CD14-positive monocyte (primary cell): ENCODE measurements at regions not wholly inside any gene's neighbourhood (a gene's known extent, or its start where the extent isn't known, plus 50 kb on each side); places are given as distances from the start of the nearest gene placed in this dataset.

Experiments used
- DNase-seq, 3 donors: peaks; one replicate each; pipeline ENCODE4 v3.0.0-alpha.2; 2011 to 2022
- H2AFZ ChIP-seq: 2 replicates; pipeline ENCODE4 v1.6.0; 2012; ENCODE audit warnings: mild to moderate bottlenecking, low read depth, low read length, inconsistent platforms; ENCODE audit not compliant: insufficient read depth, poor library complexity, severe bottlenecking
- H3K27ac ChIP-seq, 2 donors: 1 replicate in 1 of 2; 2 replicates in 1 of 2; pipeline ENCODE4 v1.5.1; 2012 to 2013; ENCODE audit warnings: low read length in 2 of 2, control low read depth in 1 of 2, inconsistent platforms in 1 of 2, low read depth in 1 of 2, mild to moderate bottlenecking in 1 of 2
- H3K27me3 ChIP-seq, 2 donors: one replicate each; pipeline versions ENCODE4 v1.6.0 to v1.6.1; 2011 to 2013; ENCODE audit warnings: low read length in 2 of 2; ENCODE audit not compliant: control insufficient read depth in 2 of 2, insufficient read depth in 2 of 2
- H3K36me3 ChIP-seq, 2 donors: replicated peaks in 1 of 2; 1 replicate in 1 of 2; 2 replicates in 1 of 2; pipeline versions ENCODE4 v1.5.1 to v1.6.1; 2012 to 2013; ENCODE audit warnings: low read length in 2 of 2, control low read depth in 1 of 2, inconsistent platforms in 1 of 2, mild to moderate bottlenecking in 1 of 2; ENCODE audit not compliant: insufficient read depth in 2 of 2, control insufficient read depth in 1 of 2
- H3K4me1 ChIP-seq, 2 donors: 1 replicate in 1 of 2; 2 replicates in 1 of 2; pipeline versions ENCODE4 v1.5.1 to v1.6.1; 2012 to 2013; ENCODE audit warnings: low read length in 2 of 2, control low read depth in 1 of 2, inconsistent platforms in 1 of 2, mild to moderate bottlenecking in 1 of 2, moderate library complexity in 1 of 2; ENCODE audit not compliant: insufficient read depth in 2 of 2, control insufficient read depth in 1 of 2
- H3K4me2 ChIP-seq: replicated peaks from 2 replicates; pipeline ENCODE3; 2012; ENCODE audit warnings: low read length, moderate library complexity, mild to moderate bottlenecking; ENCODE audit not compliant: poor library complexity, severe bottlenecking; ENCODE audit errors: extremely low read depth
- H3K4me3 ChIP-seq, 3 experiments: fragments of 200-600 bp in 1 of 3; sonication (generic) in 1 of 3; replicated peaks in 1 of 3; 1 replicate in 2 of 3; 2 replicates in 1 of 3; pipeline ENCODE4 v1.5.1; 2011 to 2013; ENCODE audit warnings: low read length in 3 of 3, mild to moderate bottlenecking in 3 of 3, control low read depth in 2 of 3, low read depth in 2 of 3, inconsistent platforms in 1 of 3, moderate library complexity in 1 of 3
- H3K79me2 ChIP-seq: 2 replicates; pipeline ENCODE4 v1.6.0; 2012; ENCODE audit warnings: mild to moderate bottlenecking, control low read depth, inconsistent platforms, low read length, moderate library complexity; ENCODE audit not compliant: insufficient read depth
- H3K9ac ChIP-seq: 2 replicates; pipeline ENCODE4 v1.6.0; 2017; ENCODE audit warnings: low read length, mild to moderate bottlenecking; ENCODE audit not compliant: insufficient read depth, poor library complexity, severe bottlenecking
- H3K9me3 ChIP-seq, 2 donors: replicated peaks in 1 of 2; 1 replicate in 1 of 2; 2 replicates in 1 of 2; pipeline versions ENCODE4 v1.5.1 to v1.6.1; 2012 to 2013; ENCODE audit warnings: low read length in 2 of 2, control low read depth in 1 of 2; ENCODE audit not compliant: control insufficient read depth in 1 of 2, insufficient read depth in 1 of 2
- H4K20me1 ChIP-seq: 2 replicates; pipeline ENCODE4 v1.6.0; 2012; ENCODE audit warnings: mild to moderate bottlenecking, low read length, control low read depth, moderate library complexity; ENCODE audit not compliant: insufficient read depth
- H3K27ac Mint-ChIP-seq, 7 donors: one replicate each; pipeline ENCODE4 v1.8.0; 2020; ENCODE audit warnings: mild to moderate bottlenecking in 7 of 7, mixed read lengths in 7 of 7, moderate library complexity in 6 of 7, inconsistent platforms in 2 of 7
- H3K27me3 Mint-ChIP-seq, 3 donors: one replicate each; pipeline ENCODE4 v1.8.0; 2021 to 2022; ENCODE audit warnings: low read depth in 3 of 3, mild to moderate bottlenecking in 3 of 3, mixed read lengths in 3 of 3, moderate library complexity in 3 of 3, inconsistent platforms in 1 of 3
- H3K36me3 Mint-ChIP-seq, 2 donors: one replicate each; pipeline ENCODE4 v1.8.0; 2020; ENCODE audit warnings: mixed read lengths in 2 of 2, inconsistent platforms in 1 of 2, mild to moderate bottlenecking in 1 of 2
- H3K4me1 Mint-ChIP-seq: one replicate; pipeline ENCODE4 v1.8.0; 2020; ENCODE audit warnings: mild to moderate bottlenecking, mixed read lengths
- H3K4me3 Mint-ChIP-seq, 2 donors: one replicate each; pipeline ENCODE4 v1.8.0; 2020; ENCODE audit warnings: mild to moderate bottlenecking in 2 of 2, mixed read lengths in 2 of 2, moderate library complexity in 1 of 2
- H3K9me3 Mint-ChIP-seq, 7 donors: one replicate each; pipeline ENCODE4 v1.8.0; 2020 to 2022; ENCODE audit warnings: mixed read lengths in 7 of 7, mild to moderate bottlenecking in 6 of 7, moderate library complexity in 6 of 7, inconsistent platforms in 2 of 7
- CTCF ChIP-seq: fragments of 200-600 bp; IDR thresholded peaks from one replicate; pipeline ENCODE4 v1.8.0; 2022; ENCODE audit warnings: antibody characterized with exemption, mild to moderate bottlenecking
- WGBS: methylation state at CpG from one replicate; pipeline ENCODE4 v1.1.5; 2013; ENCODE audit warnings: missing lambda C conversion rate; ENCODE audit not compliant: insufficient coverage; 5-methylcytosine and 5-hydroxymethylcytosine counted together
- intact Hi-C, 2 donors: fragments of 100-400 bp; cut with micrococcal nuclease; formaldehyde crosslinking; loops; one replicate each; pipeline versions ENCODE4 v1.15.0 to v1.15.1; 2023

- Histone ChIP-seq H3K9me3 (peaks cover 9 to 16% of the 10 kb centered on the region in 2 donors), H3K4me2 (no peak overlapping the region), H2AFZ (no peak overlapping the region), H3K4me1 (no peaks in the 10 kb centered on the region), H4K20me1 (no peaks in the 10 kb centered on the region), H3K27ac (no peak overlapping the region), H3K79me2 (no peaks in the 10 kb centered on the region), H3K9ac (no peak overlapping the region), H3K36me3 (no peaks in the 10 kb centered on the region), H3K27me3 (no peaks in the 10 kb centered on the region), H3K4me3 (no peak overlapping the region)
- 77% methylated on average over 1 of the region's 1 CpG for WGBS
- Mint-ChIP-seq H3K36me3 (no peaks in the 10 kb centered on the region), H3K27me3 (peaks cover 0 to 2% (median 0%) of the 10 kb centered on the region in 3 donors), H3K27ac (no peak overlapping the region), H3K4me1 (no peaks in the 10 kb centered on the region), H3K9me3 (peaks cover 1 to 17% (median 5%) of the 10 kb centered on the region in 7 donors), H3K4me3 (no peak overlapping the region)
- DNase-seq: no peak
- intact Hi-C loops: no loop called here
- no peak for TF ChIP-seq CTCF
Measured at GRCh38 chr16:51621610-51622009, 470.5 kb upstream of the SALL1 start.

GRCh38 chr16:51615141-51615540 lies 464.1 kb upstream of the SALL1 start:
- H2AFZ ChIP-seq: no peak overlapping the region
- no peaks in the 10 kb centered on the region for H3K4me1 ChIP-seq
- Mint-ChIP-seq H3K27ac (no peak overlapping the region), H3K4me3 (no peak overlapping the region), H3K9me3 (peaks cover 1 to 13% (median 3%) of the 10 kb centered on the region in 7 donors), H3K36me3 (no peaks in the 10 kb centered on the region), H3K4me1 (no peaks in the 10 kb centered on the region), H3K27me3 (peaks cover 0 to 2% (median 0%) of the 10 kb centered on the region in 3 donors)
- intact Hi-C loops: no loop called here
- H4K20me1 ChIP-seq: no peaks in the 10 kb centered on the region
- H3K27ac ChIP-seq: no peak overlapping the region
- no peaks in the 10 kb centered on the region for H3K79me2 ChIP-seq
- no peak overlapping the region for H3K9ac ChIP-seq
- TF ChIP-seq CTCF: no peak
- H3K27me3 ChIP-seq: no peaks in the 10 kb centered on the region
- no peaks in the 10 kb centered on the region for H3K36me3 ChIP-seq
- no peak overlapping the region for H3K4me3 ChIP-seq
- H3K4me2 ChIP-seq: no peak overlapping the region
- WGBS: 100% methylated on average over 1 of the region's 4 CpGs
- DNase-seq: no peak
- H3K9me3 ChIP-seq: peaks cover 0 to 3% of the 10 kb centered on the region in 2 donors
